NCI-H1694 (cell line): ENCODE measurements at regions not wholly inside any gene's neighbourhood (a gene's known extent, or its start where the extent isn't known, plus 50 kb on each side); places are given as distances from the start of the nearest gene placed in this dataset.
A peak's percentile ranks its signal among the peaks of the same experiment; 100 is the strongest.
"Not testable (repeated sequence)": the region's sequence is repeated elsewhere in the genome, so short reads cannot be mapped to it uniquely, and the experiment has no call there.

Source experiments
- DNase-seq: peaks from one replicate; lab custom pipeline; 2025; lab: John Stamatoyannopoulos, UW

GRCh38 chr1:224535641-224536040, 80.5 kb upstream of the CNIH3 start:
- DNase-seq = no peak

- DNase-seq = no peak
Measured at GRCh38 chr1:224539971-224540370, 76.1 kb upstream of the CNIH3 start.

- peak; percentile 59 for DNase-seq
Measured at GRCh38 chr1:224540535-224540934, 75.6 kb upstream of the CNIH3 start.

DNA sequence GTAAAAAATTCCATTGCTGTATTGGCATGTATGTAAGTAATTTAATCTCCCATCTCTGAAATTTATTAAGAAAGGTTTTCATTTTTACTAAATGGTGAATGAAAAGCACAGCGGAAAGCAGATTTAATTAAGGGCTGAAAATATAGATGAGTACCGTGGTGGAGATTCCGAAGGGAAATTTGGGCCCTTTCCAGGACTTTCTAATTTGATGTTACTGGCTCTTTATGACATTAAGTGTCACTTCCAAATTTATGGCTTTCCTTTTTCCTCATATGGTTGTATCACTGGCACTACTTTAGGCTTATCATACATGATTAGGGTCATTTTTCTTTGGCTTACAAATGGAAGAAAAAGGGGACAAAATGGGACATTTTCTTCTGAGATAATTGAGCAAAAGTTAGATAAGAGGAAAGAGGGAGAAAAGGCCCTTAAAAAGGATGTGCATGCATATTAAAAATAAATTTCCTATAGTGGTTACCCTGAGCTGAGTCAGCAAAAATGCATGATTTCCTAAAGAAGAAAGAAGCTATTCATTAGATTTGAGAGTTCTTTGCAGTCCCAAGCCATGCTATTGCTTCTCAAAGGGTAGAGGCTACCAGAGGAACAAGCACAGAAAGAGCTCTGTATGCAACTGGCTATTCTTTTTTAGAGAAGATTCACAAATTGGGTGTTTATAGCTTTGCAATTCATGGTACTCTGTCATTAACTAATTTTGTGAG, 74.9 kb upstream of the CNIH3 start:
- DNase-seq = peak; percentile 11

- no peak for DNase-seq
Measured at GRCh38 chr1:224541901-224542630, 74.1 kb upstream of the CNIH3 start.

- DNase-seq = no peak
Measured at GRCh38 chr1:224542783-224543440, 73.2 kb upstream of the CNIH3 start.

DNA sequence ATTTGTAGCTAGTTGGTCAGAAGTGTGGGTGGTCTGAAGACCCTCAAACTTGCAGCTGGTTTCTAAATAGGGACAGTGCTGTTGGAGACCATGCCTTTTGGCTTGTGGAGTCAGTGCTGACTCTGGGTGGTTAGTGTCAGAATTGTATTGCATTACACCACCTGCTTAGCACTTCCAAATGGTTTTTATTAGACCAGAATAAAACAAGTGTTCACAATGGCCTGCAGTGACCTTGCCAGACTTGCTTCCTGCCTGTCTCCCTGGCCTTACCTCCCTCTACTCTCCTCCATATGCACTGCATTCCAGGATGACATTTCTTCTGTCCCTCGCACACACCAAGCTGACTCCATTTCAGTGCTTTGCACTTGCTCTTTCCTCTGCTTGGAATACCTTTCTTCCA, 72.7 kb upstream of the CNIH3 start:
- DNase-seq = no peak

DNA sequence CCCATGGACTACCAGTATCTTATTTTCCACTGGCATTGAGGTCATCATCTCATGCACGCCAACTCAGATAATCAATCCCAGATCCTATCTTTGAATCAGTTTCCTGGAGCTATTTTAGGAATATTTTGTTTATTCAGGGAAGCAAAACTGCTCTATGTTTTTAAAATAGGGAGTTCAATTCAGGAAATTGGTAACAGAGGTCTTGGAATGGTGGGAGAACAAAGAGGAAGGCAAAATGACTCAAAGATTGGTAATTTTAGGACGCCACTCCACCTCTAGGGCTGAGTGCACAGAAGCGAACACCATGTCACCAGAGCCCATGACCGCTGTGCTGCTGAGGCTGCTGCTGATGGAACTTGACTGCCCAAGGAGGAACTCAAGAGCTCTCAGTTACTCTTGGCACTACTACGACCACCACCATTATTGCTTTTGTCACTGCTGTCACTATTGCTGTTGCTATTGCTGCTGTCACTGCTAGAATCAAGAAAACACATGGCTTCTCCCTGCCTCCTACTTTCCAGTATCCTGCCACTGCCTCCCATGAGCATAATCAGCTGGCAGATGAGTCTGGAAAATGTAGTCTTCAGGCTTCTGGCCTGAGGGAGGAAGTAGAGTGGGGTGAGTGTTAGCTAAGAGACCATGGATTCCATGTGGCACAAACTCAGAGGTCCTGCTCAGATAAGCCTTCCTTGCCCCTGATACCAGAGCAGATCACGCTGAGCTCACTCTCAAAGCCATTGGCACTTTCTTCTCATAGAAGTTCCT, 71.6 kb upstream of the CNIH3 start:
- no peak for DNase-seq

DNA sequence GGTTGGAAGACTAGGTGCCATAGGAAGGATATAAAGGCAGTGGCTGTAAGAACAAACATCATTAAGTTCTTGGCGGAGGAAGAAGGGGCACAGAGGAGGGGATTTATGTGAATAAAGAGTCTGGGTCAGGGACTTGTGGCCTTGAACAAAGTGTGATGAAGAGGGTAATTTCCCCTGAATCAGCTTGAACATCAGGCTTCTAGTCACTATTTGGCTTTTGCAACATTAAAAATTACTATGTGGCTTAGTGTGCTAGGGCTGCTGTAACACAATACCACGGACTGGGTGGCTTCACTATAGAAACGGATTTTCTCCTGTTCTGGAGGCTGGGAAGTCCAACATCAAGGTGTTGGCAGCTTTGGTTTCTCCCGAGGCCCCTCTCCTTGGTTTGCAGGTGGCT, 70.5 kb upstream of the CNIH3 start:
- no peak for DNase-seq

- no peak for DNase-seq
Measured at GRCh38 chr1:224548676-224549075, 67.4 kb upstream of the CNIH3 start.

GRCh38 chr1:224551189-224551588, 64.9 kb upstream of the CNIH3 start:
- DNase-seq = not testable (repeated sequence)

GRCh38 chr1:224554056-224554455, 62.1 kb upstream of the CNIH3 start:
- no peak for DNase-seq

GRCh38 chr1:224554620-224555259, 61.4 kb upstream of the CNIH3 start:
- DNase-seq = no peak

- DNase-seq = no peak
Measured at GRCh38 chr1:224558904-224559303, 57.2 kb upstream of the CNIH3 start.

DNA sequence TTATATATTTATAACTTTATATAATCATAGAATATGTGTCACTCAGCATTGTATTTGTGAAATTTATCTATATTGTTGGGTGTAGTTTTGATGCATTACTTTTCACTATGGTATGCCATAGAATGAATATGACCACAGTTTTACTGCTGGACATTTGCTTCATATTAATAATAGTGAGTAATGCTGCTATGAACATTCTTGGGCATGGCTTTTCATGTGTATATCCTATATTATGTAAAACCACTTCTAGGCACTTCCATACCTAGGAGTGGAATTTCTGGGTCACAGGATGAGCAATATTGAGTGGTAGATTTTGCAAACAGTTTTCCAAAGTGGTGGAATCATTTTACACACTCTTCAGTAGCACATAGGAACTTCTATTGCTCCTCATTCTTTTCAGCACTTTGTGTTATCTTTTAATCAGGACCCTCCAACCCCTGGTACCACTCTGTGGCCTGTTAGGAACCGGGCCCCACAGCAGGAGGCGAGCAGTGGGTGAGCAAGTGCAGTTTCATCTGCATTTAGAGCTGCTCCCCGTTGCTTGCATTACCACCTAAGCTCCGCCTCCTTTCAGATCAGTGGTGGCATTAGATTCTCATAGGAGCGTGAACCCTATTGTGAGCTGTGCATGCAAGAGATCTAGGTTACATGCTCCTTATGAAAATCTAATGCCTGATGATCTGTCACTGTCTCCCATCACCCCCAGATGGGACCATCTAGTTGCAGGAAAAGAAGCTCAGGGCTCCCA, 56.0 kb upstream of the CNIH3 start:
- no peak for DNase-seq

DNA sequence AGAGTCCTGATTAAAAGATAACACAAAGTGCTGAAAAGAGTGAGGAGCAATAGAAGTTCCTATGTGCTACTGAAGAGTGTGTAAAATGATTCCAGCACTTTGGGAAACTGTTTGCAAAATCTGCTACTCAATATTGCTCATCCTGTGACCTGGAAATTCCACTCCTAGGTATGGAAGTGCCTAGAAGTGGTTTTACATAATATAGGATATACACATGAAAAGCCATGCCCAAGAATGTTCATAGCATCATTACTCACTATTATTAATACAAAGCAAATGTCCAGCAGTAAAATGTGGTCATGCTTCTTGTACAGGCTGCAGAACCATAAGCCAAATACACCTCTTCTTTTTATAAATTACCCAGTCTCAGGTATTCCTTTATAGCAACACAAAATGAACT, 53.2 kb upstream of the CNIH3 start:
- not testable (repeated sequence) for DNase-seq

DNA sequence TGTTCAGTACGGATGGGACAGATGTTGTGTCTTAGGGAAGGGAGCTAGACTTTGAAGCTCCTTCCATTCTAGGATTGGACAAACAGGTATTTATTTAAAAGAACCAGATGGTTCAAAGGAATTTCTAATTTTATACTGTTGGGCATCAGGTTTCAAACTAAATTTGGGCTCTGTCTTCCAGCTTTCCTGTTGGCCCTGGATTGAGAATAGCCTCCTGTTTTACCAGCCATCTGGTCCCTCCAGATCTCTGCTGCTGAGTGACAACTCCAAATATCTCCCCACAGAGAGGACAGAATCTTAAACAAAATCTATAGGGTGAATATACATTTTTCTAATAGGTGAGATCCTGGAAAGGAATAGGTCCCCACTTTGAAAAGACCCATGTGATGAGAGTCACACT, 52.5 kb upstream of the CNIH3 start:
- peak; percentile 57 for DNase-seq

DNA sequence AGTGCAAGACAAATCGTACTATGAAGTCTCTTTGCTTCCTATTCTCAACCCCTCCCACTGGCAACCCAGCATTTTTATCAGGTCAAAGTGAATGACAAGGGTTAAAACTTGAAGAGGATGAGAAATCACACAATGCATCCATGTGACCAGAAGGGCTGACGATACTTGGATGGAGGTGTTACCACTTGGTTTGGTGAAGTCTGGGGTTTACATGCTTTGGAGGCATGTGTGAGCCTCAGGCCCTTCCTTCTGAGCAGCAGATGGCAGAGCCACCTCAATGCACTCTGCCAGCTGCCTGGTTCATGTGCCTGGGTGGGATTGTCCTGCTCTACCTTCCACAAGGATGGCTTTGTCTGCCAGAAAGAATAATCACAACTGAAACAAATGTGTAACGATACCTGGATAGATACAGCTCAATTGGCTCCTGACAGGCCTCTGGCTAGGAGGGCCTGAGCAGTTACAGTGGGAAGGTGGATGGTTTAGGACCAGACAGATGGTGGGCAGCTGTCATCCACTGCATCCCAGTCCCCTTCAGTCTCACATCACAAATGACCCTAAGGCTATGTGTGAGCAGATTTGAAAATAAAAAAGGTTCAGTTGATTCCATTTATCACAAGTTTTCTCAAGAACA, 51.5 kb upstream of the CNIH3 start:
- DNase-seq = peak; percentile 82

DNA sequence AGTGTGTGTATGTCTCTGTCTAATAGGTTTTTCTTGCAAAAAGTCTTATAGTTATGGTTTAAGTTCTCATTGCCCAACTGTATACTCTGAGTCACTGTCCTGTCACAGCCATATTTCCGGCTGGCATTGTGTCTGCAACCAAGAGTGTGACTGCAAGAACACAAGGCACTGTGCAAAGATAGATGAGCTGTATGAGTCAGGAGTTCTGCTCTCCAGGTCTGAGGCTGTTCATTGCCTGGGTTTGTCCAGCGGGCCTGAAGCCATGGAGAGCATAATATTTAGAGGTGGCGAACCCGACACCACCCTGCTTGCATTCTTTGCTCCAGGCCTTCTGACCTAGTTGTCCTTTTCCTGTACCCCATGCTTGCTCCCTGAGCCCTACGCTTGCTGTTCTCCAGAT, 50.9 kb upstream of the CNIH3 start:
- no peak for DNase-seq

GRCh38 chr1:224565611-224566406, 50.3 kb upstream of the CNIH3 start:
- DNase-seq = no peak
